Jurkat, Clone E6-1 (cell line): ENCODE measurements at regions not wholly inside any gene's neighbourhood (a gene's known extent, or its start where the extent isn't known, plus 50 kb on each side); places are given as distances from the start of the nearest gene placed in this dataset.
"Not testable (repeated sequence)": the region's sequence is repeated elsewhere in the genome, so short reads cannot be mapped to it uniquely, and the experiment has no call there.

Experiments
- DNase-seq: peaks from one replicate; pipeline ENCODE4 v3.0.0-alpha.2; 2011; ENCODE audit warnings: low read depth, low spot score
- H3K4me3 ChIP-seq: 2 replicates; pipeline ENCODE4 v1.5.1; 2011; ENCODE audit warnings: mild to moderate bottlenecking, low read length, control low read depth, moderate library complexity

- DNase-seq = not testable (repeated sequence)
Measured at GRCh38 chr6:26937258-26937657, 277.7 kb upstream of the ZNF322 start.

DNA sequence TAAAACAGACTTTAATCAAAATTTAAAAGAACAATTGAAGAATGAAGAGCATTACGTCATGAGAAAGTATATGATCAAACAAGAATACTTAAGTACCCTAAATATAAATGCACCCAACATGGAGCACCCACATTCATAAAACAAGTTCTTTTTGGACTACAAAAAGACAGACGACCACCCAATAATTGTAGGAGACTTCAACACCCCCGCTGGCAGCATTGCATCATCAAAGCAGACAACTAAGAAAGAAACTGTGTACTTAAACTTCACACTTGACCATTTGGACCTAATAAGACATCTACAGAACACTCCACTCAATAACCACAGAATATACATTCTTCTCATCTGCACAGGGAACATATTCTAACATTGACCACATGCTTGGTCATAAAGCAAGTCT is 291.7 kb upstream of the ZNF322 start:
- H3K4me3 ChIP-seq, DNase-seq: not testable (repeated sequence)

More at GRCh38 chr6:26937258-26937657, 277.7 kb upstream of the ZNF322 start:
- not testable (repeated sequence) for H3K4me3 ChIP-seq

DNA sequence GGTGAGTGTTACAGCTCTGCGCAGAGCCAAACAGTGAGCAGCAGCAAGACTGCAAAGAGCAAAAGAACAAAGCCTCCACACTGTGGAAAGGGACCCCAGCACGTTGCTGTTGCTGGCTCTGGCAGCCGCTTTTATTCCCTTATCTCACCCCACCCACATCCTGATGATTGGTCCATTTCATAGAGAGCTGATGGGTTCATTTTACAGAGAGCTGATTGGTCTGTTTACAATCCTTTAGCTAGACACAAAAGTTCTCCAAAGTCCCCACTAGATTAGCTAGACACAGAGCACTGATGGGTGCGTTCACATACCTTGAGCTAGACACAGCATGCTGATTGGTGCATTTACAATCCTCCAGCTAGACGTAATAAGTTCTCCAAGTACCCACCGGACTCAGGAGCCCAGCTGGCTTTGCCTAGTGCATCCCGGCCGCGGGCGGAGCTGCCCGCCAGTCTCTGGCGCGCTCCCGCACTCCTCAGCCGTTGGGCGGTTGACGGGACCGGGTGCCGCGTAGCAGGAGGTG is 291.4 kb upstream of the PRSS16 start:
- DNase-seq = peak; percentile 96
- peak overlapping the region; percentile 48 for H3K4me3 ChIP-seq

DNA sequence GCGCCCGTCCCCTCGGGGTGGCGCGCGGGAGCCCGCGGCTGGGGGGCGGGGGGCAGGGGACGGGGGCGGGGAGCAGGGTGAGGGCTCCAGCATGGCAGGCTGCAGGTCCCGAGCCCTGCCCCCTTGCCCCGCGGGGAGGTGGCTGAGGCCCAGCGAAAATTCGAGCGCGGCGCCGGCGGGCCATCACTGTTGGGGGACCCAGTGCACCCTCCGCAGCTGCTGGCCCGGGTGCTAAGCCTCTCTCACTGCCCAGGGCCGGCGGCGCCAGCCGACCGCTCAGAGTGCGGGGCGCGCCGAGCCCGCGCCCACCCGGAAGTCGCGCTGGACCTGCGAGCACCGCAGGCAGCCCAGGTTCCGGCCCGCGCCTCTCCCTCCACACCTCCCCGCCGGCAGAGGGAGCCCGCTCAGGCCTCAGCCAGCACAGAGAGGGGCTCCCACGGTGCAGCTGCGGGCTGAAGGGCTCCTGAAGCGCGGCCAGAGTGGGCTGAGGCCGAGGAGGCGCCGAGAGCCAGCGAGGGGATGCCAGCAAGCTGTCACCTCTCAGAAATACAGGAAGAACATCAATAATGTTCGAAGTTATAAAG is 290.8 kb upstream of the PRSS16 start:
- H3K4me3 ChIP-seq = peak overlapping the region; percentile 51
- peak; percentile 55 for DNase-seq

GRCh38 chr6:26957399-26958127 is 289.9 kb upstream of the PRSS16 start:
- peak overlapping the region; percentile 51 for H3K4me3 ChIP-seq
- peak; percentile 1 for DNase-seq

DNA sequence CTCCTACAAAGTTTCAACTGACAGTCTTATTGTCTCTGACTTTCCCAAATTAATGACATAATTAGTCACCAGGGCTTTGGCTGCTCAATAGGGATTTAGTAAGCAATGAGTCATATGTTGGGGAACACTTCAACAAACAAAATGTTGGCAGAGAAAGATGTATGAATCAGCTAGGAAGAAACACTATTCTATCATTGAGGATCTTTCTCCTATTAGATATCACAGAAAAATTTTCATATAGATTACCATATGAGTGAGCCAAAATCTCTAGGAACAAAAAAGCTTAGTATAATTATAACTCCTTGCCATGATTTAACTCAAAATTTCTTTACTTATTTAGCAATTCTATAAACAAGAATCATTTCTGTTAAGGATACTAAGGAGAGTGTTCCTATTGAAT is 286.3 kb upstream of the PRSS16 start:
- not testable (repeated sequence) for DNase-seq, H3K4me3 ChIP-seq

GRCh38 chr6:27002447-27002846 is 245.1 kb upstream of the PRSS16 start:
- no peak for DNase-seq
- no peak overlapping the region for H3K4me3 ChIP-seq

DNA sequence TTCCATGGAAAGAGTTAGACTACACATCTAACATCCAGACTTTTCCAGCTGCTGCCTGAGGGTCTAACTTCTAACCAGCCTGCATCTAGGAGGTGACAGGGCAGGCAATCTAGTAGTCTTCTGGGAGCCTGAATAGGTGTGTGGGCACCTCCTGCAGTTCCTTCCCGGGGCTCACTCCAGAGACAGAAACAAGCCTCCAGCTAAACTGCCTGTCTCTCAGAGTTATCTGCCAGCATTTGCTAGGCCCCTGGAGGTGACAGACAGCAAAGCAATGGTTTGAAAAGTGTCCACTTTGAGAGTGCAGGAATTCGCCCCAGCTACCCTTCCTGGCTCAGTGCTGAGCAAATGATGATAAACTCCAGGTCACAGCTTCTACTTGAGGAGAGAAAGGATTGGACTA is 240.5 kb upstream of the PRSS16 start:
- no peak overlapping the region for H3K4me3 ChIP-seq
- no peak for DNase-seq

DNA sequence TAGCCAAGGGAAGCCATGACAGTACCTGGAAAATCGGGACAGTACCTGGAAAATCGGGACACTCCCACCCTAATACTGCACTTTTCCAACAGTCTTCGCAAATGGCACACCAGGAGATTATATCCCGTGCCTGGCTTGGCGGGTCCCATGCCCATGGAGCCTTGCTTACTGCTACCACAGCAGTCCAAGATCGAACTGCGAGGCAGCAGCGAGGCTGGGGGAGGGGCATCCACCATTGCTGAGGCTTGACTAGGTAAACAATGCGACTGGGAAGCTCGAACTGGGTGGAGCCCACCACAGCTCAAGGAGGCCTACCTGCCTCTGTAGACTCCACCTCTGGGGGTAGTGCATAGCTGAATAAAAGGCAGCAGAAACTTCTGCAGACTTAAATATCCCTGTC is 238.9 kb upstream of the PRSS16 start:
- DNase-seq, H3K4me3 ChIP-seq: not testable (repeated sequence)

GRCh38 chr6:27014053-27014452 is 233.4 kb upstream of the PRSS16 start:
- DNase-seq, H3K4me3 ChIP-seq: not testable (repeated sequence)

DNA sequence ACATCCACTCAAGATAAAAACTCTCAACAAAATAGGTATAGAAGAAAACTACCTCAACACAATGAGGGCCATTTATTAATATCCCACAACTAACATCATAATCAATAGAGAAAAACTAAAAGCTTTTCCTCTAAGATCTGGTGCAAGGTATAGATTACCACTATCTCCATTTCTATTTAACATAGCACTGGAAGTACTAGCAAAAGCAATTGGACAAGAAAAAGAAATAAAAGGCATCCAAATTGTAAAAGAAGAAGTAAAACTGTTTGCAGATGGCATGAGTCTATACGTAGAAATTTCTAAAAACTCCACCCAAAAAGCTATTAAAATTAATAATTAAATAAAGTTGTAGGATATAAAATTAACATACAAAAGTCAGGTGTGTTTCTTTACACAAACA is 230.8 kb upstream of the PRSS16 start:
- no peak overlapping the region for H3K4me3 ChIP-seq
- no peak for DNase-seq

DNA sequence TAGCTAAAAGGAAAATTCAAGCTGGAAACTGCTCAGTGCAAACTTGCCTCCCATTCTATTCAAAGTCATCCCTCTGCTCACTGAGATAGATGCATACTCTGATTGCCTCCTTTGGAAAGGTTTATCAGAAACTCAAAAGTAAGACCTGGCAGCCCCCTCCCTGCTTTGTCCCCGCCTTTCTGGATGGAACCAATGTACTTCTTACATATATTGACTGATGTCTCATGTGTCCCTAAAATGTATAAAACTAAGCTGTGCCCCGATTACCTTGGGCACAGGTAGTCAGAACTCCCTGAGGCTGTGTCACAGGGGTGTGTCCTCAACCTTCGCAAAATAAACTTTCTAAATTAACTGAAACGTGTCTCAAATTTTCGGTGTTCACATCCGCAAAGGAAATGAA is 229.1 kb upstream of the PRSS16 start:
- not testable (repeated sequence) for DNase-seq, H3K4me3 ChIP-seq

DNA sequence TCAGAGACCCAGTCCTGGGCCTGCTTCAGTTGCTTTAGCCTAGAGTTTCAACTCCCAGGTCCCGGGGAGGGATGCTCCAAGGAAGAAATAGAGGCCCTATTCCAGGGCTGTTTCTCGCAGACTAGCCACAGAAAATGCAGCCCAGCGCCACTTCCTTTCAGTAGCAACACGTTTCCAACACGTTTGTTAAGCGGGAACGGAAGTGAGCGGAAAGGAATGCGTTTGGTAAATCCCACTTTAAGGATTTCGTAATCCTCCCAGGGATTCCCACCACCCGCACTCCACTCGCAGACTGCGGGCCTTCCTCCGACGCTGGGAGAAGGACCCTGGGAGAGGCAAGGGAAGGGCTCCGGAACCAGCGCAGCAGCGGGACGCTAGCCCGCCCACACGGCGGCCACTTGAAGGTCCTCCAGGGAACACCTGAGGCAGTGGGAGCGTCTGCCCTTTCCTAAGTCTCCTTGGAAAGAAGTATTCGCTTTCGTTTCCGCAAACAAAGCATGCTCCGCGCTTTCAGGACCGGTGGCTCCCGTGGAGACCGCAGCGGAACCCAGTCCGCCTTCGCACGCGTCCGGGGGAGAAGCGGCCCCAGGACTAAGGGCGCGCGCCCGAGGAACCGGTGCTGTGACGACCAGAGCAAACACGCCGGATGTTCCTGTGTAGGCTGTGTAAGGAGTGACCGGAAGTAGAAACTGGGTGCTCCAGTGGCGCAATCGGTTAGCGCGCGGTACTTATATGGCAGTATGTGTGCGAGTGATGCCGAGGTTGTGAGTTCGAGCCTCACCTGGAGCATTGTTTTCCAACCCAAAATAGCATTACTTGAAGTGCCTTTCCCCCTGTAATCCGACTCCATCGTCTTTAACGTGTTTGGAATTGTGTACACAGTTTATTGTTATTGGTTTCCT is 227.6 kb upstream of the PRSS16 start:
- H3K4me3 ChIP-seq = no peak overlapping the region
- DNase-seq = no peak

DNA sequence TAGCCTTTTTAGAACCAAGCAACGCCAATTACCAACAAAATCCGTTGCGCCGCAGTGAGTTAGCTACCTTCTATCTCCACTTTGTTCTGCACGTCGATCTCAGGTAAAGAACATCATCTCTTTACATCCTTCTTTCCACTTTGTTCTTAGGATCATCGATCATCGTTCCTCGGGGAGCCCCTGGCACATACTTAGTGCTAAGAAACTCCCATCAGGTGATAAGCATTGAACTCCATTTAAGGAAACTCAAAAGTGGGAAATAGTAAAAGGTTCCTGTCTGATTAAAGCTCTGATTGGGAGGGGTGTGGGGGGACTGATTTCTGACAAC is 227.0 kb upstream of the PRSS16 start:
- H3K4me3 ChIP-seq = no peak overlapping the region
- DNase-seq = no peak

- H3K4me3 ChIP-seq = no peak overlapping the region
- no peak for DNase-seq
Measured at GRCh38 chr6:27023664-27024063, 223.8 kb upstream of the PRSS16 start.

GRCh38 chr6:27025351-27025750 is 222.2 kb upstream of the PRSS16 start:
- DNase-seq = no peak
- H3K4me3 ChIP-seq = no peak overlapping the region

DNA sequence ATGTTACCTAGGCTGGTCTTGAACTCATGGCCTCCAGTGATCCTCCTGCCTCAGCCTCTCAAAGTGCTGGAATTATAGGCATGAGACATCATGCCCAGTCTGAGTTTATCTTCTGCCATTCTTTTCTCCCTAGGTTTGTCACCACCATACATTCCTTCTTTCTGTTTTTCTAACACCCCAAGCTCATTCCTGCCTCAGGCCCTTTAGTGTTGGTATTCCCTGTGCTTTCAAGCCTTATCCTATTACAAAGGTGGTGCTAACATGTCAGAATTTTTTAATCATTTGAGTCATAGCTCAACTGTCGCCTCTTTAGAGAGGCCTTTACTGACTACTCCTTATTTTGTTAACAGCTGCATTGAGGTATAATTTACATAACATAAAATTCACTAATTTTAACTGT is 221.1 kb upstream of the PRSS16 start:
- no peak overlapping the region for H3K4me3 ChIP-seq
- DNase-seq = no peak

DNA sequence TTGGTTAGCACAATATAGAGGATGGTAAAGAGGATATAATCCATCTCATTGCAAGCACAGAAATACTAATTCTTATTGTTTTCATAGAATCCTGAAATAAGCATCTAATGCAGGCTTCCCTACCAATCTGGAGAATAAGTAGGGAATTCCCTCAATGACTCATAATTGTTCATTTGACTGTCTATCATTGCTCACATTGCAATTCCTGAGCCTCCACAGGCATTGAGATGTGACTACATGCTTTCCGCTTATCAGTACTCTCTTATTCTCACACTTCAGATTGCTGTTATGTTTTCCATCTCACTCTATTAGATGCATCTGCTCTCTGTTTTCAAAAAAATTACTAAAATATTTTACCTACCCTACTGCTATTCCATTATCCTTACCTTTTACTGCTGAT is 216.2 kb upstream of the PRSS16 start:
- no peak for DNase-seq
- no peak overlapping the region for H3K4me3 ChIP-seq

- no peak overlapping the region for H3K4me3 ChIP-seq
- DNase-seq = no peak
Measured at GRCh38 chr6:27038498-27038897, 209.0 kb upstream of the PRSS16 start.
